Liver (tissue), 3 donors: ENCODE measurements at regions not wholly inside any gene's neighbourhood (a gene's known extent, or its start where the extent isn't known, plus 50 kb on each side); places are given as distances from the start of the nearest gene placed in this dataset.

Experiments
- ATF3 ChIP-seq: IDR thresholded peaks from 2 replicates; pipeline ENCODE4 v1.6.1; 2016; ENCODE audit warnings: antibody characterized with exemption
- CTCF ChIP-seq: fragments of 150-350 bp; IDR thresholded peaks from 2 replicates; pipeline ENCODE4 v1.5.1; 2017; ENCODE audit warnings: improper control_type of control experiment, low read depth, low read length; ENCODE audit not compliant: missing input control
- EGR1 ChIP-seq, 2 donors: IDR thresholded peaks; 2 replicates each; pipeline ENCODE4 v1.6.1; 2016 to 2018; ENCODE audit warnings: antibody characterized with exemption in 2 of 2, low read depth in 2 of 2
- GABPA ChIP-seq, 2 donors: IDR thresholded peaks in 1 of 2; conservative IDR thresholded peaks in 1 of 2; 2 replicates each; pipeline ENCODE4 v1.6.1; 2016; ENCODE audit warnings: antibody characterized with exemption in 2 of 2, mild to moderate bottlenecking in 1 of 2, moderate library complexity in 1 of 2
- RAD21 ChIP-seq, 2 donors: IDR thresholded peaks; 2 replicates each; pipeline ENCODE4 v1.6.1; 2016; ENCODE audit warnings: antibody characterized with exemption in 2 of 2, mild to moderate bottlenecking in 2 of 2
- REST ChIP-seq: IDR thresholded peaks from 2 replicates; pipeline ENCODE4 v1.6.1; 2016; ENCODE audit warnings: antibody characterized with exemption, mild to moderate bottlenecking
- TAF1 ChIP-seq: conservative IDR thresholded peaks from 2 replicates; pipeline ENCODE4 v1.6.1; 2016; ENCODE audit warnings: antibody characterized with exemption, mild to moderate bottlenecking
- YY1 ChIP-seq: IDR thresholded peaks from 2 replicates; pipeline ENCODE4 v1.6.1; 2016; ENCODE audit warnings: antibody characterized with exemption, mild to moderate bottlenecking
- ZBTB33 ChIP-seq: IDR thresholded peaks from 2 replicates; pipeline ENCODE4 v1.6.1; 2016; ENCODE audit warnings: antibody characterized with exemption
- donor health status: healthy.
- donor health status: healthy.

- TF ChIP-seq CTCF: no peak
- no peak for TF ChIP-seq EGR1 (IDR thresholded peaks at IDR 0.05; ENCODE audit: low read depth in 2 of 2)
- no peak for TF ChIP-seq REST
- TF ChIP-seq ZBTB33: no peak
- no peak for TF ChIP-seq ATF3
- no peak for TF ChIP-seq GABPA (IDR thresholded peaks at IDR 0.05 in 1 of 2, conservative IDR thresholded peaks at IDR 0.05 in 1 of 2)
- no peak for TF ChIP-seq YY1
- no peak for TF ChIP-seq TAF1
- TF ChIP-seq RAD21 (IDR thresholded peaks at IDR 0.05): no peak
Observed at GRCh38 chr7:126166645-126167044, 1086.1 kb downstream of the GRM8 start.
